LNCAP (cell line): ENCODE measurements at regions not wholly inside any gene's neighbourhood (a gene's known extent, or its start where the extent isn't known, plus 50 kb on each side); places are given as distances from the start of the nearest gene placed in this dataset.

Experiments used
- TF ChIP-seq, protein P1 (sequence below): fragments of 450-650 bp; IDR thresholded peaks from 2 replicates; pipeline ENCODE4 v1.5.1; 2017; ENCODE audit warnings: mild to moderate bottlenecking

GRCh38 chr6:94670017-94670416 lies 907.3 kb upstream of the MANEA start:
- TF ChIP-seq, protein P1, sequence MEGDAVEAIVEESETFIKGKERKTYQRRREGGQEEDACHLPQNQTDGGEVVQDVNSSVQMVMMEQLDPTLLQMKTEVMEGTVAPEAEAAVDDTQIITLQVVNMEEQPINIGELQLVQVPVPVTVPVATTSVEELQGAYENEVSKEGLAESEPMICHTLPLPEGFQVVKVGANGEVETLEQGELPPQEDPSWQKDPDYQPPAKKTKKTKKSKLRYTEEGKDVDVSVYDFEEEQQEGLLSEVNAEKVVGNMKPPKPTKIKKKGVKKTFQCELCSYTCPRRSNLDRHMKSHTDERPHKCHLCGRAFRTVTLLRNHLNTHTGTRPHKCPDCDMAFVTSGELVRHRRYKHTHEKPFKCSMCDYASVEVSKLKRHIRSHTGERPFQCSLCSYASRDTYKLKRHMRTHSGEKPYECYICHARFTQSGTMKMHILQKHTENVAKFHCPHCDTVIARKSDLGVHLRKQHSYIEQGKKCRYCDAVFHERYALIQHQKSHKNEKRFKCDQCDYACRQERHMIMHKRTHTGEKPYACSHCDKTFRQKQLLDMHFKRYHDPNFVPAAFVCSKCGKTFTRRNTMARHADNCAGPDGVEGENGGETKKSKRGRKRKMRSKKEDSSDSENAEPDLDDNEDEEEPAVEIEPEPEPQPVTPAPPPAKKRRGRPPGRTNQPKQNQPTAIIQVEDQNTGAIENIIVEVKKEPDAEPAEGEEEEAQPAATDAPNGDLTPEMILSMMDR, result no peak

GRCh38 chr6:94668876-94669275 lies 908.5 kb upstream of the MANEA start:
- TF ChIP-seq, protein P1, result no peak

GRCh38 chr6:94658929-94659328 lies 918.4 kb upstream of the MANEA start:
- TF ChIP-seq, protein P1, result no peak

GRCh38 chr6:94651239-94651638 lies 926.1 kb upstream of the MANEA start:
- TF ChIP-seq, protein P1, result no peak

DNA sequence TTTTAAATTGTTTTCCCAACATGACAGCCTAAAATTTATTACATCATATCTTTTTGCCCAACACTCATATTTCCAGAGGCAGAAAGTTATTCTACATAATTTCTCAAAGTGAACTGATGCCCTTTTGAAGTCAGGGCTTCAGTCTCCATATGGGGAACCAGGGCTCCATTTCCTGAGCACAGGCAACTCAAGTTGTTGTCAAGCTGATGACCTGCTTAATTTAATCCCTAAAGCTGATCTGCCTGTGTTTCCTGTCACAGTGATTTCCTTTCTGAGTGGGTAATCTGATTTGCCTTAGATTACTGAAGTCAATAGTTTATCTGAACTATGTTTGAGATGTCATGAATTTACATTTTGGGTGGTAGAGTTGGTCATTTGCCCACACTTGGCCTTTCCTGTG lies 932.1 kb upstream of the MANEA start:
- TF ChIP-seq, protein P1, result no peak

GRCh38 chr6:94639564-94639963 lies 937.8 kb upstream of the MANEA start:
- TF ChIP-seq, protein P1, result no peak

DNA sequence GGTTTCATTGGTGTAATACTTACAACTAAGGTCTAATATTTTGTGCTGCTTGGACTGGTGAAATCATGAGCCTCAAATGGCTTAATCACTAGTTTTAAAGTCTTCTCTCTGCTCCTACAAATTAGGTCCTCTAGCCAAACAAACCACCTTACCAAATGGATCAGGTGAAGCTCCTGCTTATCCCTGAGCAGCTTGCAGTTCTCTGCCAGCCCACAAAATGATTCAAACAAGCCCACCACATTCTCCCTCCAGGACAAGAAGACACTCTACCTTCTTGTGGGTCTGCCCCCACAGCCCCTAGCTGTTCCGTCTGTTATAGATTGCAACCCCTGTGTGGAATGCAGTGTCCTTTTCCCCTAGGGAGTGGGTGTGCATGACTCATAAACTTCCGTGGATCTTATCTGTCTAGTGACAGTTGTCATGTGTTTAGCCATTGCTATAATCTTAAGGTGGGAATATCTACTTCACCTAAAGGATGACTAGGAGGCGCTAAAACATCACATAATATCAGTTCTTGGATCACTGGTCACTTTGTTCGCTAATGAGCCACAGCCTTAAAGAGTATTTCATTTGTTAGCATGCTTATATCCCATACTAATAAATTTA lies 940.5 kb upstream of the MANEA start:
- TF ChIP-seq, protein P1, result peak; percentile 55

- TF ChIP-seq, protein P1, result no peak
Observed at GRCh38 chr6:94623586-94623985, 953.7 kb upstream of the MANEA start.
